ENCODE measurements at regions not wholly inside any gene's neighbourhood (a gene's known extent, or its start where the extent isn't known, plus 50 kb on each side); places are given as distances from the start of the nearest gene placed in this dataset.
A peak's percentile ranks its signal among the peaks of the same experiment; 100 is the strongest.

DNA sequence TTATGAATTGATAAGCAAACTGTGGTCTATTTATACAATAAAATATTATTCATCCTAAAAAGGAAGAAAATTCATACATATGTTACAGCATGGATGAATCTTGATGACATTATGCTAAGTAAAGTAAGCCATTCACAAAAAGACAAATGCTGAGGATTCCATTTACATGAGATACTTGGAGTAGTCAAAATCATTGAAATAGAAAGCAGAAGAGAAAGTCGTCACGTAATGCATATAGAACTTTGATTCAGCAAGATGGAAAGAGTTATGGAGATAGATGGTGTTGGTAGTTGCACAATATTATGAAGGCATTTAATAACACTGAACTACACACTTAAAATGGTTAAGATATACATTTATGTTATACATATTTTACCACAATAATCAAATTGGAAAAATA is 309.7 kb upstream of the KLF6 start:
- no peaks in the 10 kb centered on the region for H3K4me1 Mint-ChIP-seq
- no peak for DNase-seq
- no peak overlapping the region for H3K4me3 Mint-ChIP-seq
- H3K27me3 Mint-ChIP-seq = no peaks in the 10 kb centered on the region
- ATAC-seq = no peak
- no peaks in the 10 kb centered on the region for H3K9me3 Mint-ChIP-seq
- H3K27ac Mint-ChIP-seq = no peak overlapping the region

DNA sequence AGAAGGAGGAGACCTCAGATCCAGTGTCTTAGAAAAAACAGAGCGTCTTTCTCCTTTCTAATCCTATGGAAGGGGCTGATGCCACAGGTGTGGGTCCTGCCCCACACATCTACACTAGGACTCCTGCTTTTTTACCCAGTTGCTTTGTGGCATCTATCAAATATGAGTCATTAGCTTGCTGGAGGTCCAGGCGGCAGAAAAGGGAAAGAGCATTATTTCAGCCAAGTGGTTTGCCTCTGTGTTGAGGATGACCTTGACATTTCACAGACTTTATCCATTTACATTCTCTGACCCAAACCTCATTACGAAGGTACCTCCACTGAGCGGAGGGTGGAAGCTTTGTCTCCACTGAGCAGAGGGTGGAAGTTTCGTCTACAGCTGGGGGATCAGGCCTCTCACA is 308.4 kb upstream of the KLF6 start:
- Mint-ChIP-seq H3K9me3 (peaks cover 0 to 4% of the 10 kb centered on the region in 2 donors), H3K27me3 (no peaks in the 10 kb centered on the region), H3K27ac (no peak overlapping the region), H3K4me3 (no peak overlapping the region), H3K4me1 (no peaks in the 10 kb centered on the region)
- ATAC-seq (no peak), DNase-seq (no peak)

DNA sequence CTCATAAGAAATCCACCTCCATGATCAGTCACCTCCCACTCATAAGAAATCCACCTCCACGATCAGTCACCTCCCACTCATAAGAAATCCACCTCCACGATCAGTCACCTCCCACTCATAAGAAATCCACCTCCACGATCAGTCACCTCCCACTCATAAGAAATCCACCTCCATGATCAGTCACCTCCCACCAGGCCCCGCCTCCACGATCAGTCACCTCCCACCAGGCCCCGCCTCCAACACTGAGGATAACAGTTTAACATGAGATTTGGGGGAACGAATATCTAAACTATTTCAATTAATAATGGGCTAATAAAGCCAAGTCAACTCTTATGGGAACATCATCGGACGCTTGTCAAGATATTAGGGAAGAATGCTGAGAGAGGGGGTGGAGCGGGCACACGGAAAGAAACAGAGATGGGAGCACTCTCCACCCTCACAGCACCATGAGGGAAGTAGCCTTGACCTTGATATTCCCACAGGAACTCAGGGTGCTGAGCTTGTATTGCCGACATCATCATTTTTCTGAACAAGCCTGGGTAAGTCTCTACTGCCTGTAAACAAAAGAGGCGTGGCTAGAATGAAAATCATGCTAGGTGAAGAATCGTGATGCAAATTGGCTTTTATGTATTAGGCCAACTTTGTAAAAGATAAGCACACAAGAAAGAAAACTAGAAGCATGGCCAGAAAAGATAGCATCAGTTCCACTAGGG is 303.5 kb upstream of the KLF6 start:
- Mint-ChIP-seq H3K27me3 (no peaks in the 10 kb centered on the region), H3K9me3 (peaks cover 3 to 8% of the 10 kb centered on the region in 2 donors), H3K27ac (no peak overlapping the region), H3K4me3 (no peak overlapping the region), H3K4me1 (no peaks in the 10 kb centered on the region)
- no peak for ATAC-seq
- DNase-seq = no peak

DNA sequence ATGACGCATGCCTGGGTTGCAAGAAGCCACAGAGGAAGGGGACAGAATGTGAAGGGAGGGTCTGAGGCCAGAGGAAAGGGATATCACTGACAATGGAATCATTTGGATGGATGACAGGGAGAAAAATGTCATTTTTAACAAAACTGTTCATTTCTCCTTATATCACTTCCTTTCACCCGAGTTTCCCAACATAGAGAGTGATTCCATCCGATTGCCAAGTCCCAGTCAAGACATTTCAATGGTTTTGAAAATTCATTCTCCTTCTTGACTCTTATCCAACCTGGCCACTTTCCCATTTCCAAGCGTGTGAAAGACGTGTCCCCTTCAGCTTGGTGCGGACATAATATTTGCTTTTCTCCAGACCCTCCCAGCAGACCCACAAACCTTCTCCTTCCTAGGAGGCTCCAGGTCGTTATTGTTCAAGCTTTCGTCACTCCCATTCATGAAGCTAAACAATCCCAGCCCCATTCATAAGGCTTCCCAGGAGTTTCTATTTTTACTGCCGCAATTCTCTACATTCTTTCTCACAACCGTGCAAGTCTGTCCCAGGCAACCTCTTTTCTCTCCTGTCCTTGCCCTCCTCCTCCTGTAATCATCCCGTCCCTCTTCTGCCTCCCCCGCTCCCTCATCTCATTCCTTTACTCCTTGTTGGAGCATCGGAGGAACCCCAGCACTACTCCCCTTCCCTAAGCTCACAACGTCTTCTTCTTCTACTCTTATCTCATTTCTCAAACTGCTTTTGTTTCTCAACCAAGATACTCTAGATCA is 301.3 kb upstream of the KLF6 start:
- DNase-seq (no peak), ATAC-seq (no peak)
- Mint-ChIP-seq H3K27me3 (no peaks in the 10 kb centered on the region), H3K9me3 (peaks cover 3 to 8% of the 10 kb centered on the region in 2 donors), H3K4me1 (no peaks in the 10 kb centered on the region), H3K27ac (no peak overlapping the region), H3K4me3 (no peak overlapping the region)

DNA sequence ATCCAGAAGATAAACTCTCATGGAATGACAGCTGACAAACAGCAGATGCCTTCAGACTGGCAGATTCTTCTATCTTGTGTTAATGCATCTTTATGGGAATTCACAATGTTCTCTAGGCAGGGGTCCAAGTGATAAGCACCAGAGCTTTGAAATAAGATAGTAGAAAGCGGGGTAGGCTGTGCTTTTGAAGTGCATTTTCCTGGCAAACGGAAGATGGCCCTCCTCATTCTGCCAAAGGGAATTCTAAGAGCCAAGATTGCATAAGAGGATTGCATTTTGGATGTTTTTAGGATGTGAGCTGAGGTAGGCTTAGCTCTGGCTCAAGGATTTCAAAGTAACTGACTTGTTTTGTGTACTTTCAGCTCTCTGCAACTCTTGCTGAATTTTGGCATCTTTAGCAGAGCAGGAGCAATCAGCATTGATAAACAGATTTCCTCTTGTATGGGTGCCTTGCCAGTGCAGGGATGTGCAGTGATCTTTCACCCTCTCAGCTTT is 298.5 kb upstream of the KLF6 start:
- DNase-seq (no peak), ATAC-seq (no peak)
- H3K27me3 Mint-ChIP-seq = no peaks in the 10 kb centered on the region
- H3K27ac Mint-ChIP-seq = no peak overlapping the region
- no peak overlapping the region for H3K4me3 Mint-ChIP-seq
- H3K9me3 Mint-ChIP-seq = peaks cover 3 to 5% of the 10 kb centered on the region in 2 donors
- H3K4me1 Mint-ChIP-seq = peaks cover 13% of the 10 kb centered on the region

DNA sequence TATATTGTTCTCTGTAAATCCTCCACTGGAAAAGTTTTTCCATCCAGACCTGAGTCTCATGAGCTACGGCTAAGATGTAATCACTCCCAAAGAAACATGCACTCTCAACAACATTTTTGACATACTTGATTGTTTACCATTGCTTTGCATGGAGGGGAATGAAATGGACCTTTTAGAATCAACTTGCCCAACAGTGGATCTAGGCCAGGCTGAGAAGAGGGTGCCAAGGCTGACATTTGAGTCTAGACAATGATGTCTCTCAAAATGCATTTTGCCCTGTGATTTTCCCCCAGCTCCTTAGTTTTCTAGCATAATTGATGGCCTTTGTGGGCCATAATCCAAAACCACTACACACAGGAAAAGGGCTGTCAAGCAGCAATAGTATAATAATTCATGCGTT is 297.9 kb upstream of the KLF6 start:
- Mint-ChIP-seq H3K27ac (no peak overlapping the region), H3K9me3 (peaks cover 0 to 1% of the 10 kb centered on the region in 2 donors), H3K4me1 (peaks cover 13% of the 10 kb centered on the region), H3K27me3 (no peaks in the 10 kb centered on the region), H3K4me3 (no peak overlapping the region)
- DNase-seq (no peak), ATAC-seq (no peak)

DNA sequence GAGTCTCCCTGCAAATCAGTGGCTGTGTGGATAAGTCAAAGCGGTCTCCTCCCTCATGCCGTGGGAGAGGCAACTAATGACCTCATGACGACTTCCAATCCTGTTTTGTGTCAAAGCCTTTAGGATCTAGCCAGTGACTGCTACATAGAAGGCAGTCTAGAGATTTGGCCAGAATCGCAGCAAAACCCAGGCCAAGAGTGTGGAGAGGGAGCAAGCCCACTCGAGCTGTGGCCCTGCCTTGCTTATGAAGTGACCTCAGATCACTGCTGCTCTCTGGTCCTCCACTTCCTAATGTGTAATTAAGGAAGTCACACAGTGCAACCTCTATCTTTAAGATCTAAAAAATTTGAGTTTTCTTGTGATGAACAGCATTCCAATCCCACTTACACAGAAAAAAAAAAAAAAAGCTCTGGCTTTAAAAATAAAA is 296.7 kb upstream of the KLF6 start:
- Mint-ChIP-seq H3K27me3 (no peaks in the 10 kb centered on the region), H3K27ac (no peak overlapping the region), H3K9me3 (no peaks in the 10 kb centered on the region), H3K4me3 (no peak overlapping the region), H3K4me1 (peaks cover 13% of the 10 kb centered on the region)
- ATAC-seq = no peak
- no peak for DNase-seq

DNA sequence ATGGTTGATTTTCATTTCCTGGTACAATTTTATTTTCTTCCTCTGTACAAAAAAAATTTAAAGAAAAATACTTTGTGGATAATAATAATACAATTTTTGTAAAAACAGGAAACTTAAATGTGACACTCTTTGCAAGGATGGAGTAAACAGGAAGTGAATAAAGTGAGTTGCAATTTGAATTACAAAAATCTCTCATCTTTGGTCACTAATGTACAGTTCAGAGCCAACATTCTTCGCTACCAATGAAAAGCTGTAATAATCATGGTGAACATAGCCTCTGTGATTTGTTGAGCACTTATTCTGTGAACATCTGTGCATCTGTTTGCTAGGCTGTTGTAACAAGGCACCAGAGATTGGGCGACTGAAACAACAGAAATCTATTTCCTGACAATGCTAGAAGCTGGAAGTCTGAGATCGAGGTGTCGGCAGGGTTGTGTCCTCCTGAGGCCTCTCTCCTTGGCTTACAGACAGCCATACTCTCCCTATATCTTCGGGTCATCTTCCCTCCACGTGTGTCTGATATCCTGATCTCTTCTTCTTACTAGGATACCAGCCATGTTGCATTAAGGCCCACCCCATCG is 295.3 kb upstream of the KLF6 start:
- no peak overlapping the region for H3K27ac Mint-ChIP-seq
- no peaks in the 10 kb centered on the region for H3K27me3 Mint-ChIP-seq
- DNase-seq (no peak), ATAC-seq (no peak)
- no peak overlapping the region for H3K4me3 Mint-ChIP-seq
- H3K4me1 Mint-ChIP-seq = peaks cover 18% of the 10 kb centered on the region
- no peaks in the 10 kb centered on the region for H3K9me3 Mint-ChIP-seq

DNA sequence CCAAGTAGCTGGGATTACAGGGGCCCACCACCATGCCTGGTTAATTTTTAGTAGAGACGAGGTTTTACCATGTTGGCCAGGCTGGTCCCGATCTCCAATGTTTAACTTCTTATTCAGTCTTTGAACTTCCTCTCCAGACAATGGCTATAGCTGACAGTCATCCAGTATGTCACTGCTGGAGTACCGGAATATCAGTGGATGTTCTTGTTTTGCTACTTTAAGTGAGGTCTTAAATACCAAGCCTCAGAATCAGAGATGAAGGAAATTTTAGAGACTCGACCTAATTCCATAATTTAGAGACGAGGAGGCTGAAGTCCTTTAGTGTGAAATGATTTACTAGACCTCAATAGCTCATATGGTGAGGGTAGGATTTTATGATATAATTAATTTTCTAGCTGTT is 294.8 kb upstream of the KLF6 start:
- Mint-ChIP-seq H3K4me1 (peaks cover 24% of the 10 kb centered on the region), H3K9me3 (no peaks in the 10 kb centered on the region), H3K27me3 (no peaks in the 10 kb centered on the region), H3K4me3 (no peak overlapping the region), H3K27ac (no peak overlapping the region)
- no peak for ATAC-seq
- DNase-seq = no peak

DNA sequence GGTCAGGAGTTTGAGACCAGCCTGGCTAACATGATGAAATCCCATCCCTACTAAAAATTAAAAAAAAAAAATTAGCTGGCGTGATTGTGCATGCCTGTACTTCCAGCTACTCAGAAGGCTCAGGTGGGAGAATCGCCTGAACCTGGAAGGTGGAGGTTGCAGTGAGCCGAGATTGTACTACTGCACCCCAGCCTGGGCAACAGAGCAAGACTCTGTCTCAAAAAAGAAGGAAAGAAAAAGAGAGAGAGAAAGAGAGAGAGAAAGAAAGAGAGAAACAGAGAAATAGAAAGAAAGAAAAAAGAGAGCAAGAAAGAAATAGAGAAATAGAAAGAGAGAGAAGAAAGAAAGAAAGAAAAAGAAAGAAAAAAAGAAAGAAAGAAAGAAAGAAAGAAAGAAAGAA is 292.8 kb upstream of the KLF6 start:
- H3K27me3 Mint-ChIP-seq = no peaks in the 10 kb centered on the region
- no peak for DNase-seq
- H3K4me3 Mint-ChIP-seq = no peak overlapping the region
- peak overlapping the region in 1 of 2 donors; percentile 7 for H3K27ac Mint-ChIP-seq
- H3K9me3 Mint-ChIP-seq = no peaks in the 10 kb centered on the region
- ATAC-seq = no peak
- peaks cover 29% of the 10 kb centered on the region for H3K4me1 Mint-ChIP-seq

DNA sequence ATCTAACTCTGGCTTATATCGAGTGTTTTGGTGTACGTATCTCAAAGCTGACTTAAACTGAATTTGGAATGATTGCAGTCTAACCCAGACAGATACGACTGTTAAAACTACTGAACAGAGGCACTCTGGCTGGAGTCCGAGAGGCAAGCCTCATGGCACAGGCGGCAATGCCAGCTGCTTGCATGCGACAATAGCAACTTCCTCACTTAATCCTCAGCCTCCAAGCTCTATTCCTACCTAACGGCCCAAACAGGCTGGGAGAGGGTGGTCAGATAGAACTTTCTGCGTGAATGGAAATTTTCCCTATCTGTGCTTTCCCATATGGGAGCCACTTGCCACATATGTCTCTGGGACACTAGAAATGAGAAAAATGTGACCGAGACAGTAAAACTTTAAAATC is 292.0 kb upstream of the KLF6 start:
- Mint-ChIP-seq H3K4me1 (peaks cover 29% of the 10 kb centered on the region), H3K4me3 (no peak overlapping the region), H3K27me3 (no peaks in the 10 kb centered on the region), H3K9me3 (no peaks in the 10 kb centered on the region), H3K27ac (no peak overlapping the region)
- DNase-seq (no peak), ATAC-seq (no peak)

DNA sequence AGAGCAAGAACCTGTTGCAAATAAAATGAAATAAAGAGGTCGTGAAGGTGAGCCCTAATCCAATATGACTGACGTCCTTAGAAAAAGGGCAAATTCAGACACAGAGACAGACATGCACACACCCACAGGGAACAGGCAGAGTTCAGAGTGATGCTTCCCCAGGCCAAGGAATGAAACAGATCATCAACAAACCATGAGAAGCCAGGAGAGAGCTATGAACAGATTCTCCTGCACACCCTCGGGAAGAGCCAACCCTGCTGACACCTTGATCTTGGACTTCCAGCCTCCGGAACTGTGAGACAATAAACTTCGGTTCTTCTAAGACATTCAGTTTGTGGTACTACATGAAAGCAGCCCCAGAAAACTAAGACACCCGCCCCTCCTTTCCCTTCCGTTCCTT is 290.4 kb upstream of the KLF6 start:
- Mint-ChIP-seq H3K4me3 (no peak overlapping the region), H3K27me3 (no peaks in the 10 kb centered on the region), H3K4me1 (peaks cover 26% of the 10 kb centered on the region), H3K9me3 (no peaks in the 10 kb centered on the region), H3K27ac (no peak overlapping the region)
- ATAC-seq = no peak
- no peak for DNase-seq

DNA sequence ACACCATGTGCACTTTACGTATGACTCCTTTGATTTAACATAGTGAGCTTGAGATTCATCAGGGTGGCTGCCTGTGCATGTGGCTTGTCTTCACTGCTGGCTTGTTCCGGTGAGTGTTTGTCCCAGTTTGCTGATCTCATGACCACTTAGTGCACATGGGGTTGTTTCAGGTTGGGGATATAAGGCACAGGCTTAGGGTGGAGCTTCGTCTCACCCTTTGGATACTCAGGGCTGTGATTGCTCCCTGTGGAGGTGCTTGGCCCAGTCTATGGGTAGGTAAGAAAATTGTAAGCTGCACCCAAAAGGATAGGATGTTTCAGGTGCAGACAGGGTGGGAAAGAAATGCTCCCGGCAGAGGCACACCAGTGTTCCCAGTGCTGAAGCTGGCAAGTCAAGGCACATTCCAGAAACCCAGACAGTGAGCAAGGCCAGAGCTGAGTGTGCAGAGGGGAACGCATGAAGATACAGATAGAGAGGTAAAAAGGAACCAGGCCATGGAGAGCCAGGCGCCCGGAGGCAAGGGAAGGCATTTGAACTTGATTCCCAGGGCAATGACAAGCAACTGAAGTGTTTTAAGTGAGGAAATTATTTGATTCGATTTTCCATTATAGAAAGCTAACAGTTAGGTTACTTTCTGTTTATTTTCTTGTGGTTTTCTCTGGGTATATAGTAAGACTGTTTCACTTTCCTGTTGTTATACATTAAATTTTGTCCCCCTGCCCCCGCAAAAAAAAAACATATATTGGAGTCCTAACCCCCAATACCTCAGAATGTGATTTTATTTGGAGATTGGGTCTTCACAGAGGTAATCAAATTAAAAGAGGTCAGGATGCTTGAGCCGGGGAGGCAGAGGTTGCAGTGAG is 289.8 kb upstream of the KLF6 start:
- no peak for ATAC-seq

DNA sequence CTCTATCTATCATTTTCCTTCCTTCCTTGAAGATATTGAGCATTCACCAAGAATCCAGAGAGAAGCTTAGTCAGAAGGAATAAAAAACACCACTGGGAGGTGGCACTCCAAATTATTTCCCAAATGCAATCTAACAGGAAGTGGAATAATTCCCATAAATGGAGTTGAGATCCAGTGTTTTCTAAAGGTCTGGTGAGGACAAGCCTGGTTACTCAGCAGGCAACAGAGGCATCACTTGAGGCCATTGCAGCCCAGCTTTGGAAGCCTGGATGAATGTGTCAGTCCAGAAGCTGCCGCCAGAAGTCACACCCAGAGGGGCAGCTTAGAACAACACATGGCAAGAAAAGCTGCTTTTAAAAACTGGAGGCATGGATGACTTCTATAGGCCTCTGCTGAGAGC is 288.9 kb upstream of the KLF6 start:
- DNase-seq (no peak), ATAC-seq (no peak)
- no peak overlapping the region for H3K4me3 Mint-ChIP-seq
- no peaks in the 10 kb centered on the region for H3K27me3 Mint-ChIP-seq
- peak overlapping the region in 1 of 2 donors; percentile 40 for H3K27ac Mint-ChIP-seq
- no peaks in the 10 kb centered on the region for H3K9me3 Mint-ChIP-seq
- peaks cover 17% of the 10 kb centered on the region for H3K4me1 Mint-ChIP-seq

More for the DNA sequence above, 289.8 kb upstream of the KLF6 start:
- Mint-ChIP-seq H3K27ac (peak overlapping the region in 1 of 2 donors; percentile 43), H3K27me3 (no peaks in the 10 kb centered on the region), H3K4me3 (peak overlapping the region; percentile 18 to 44), H3K4me1 (peaks cover 19% of the 10 kb centered on the region), H3K9me3 (no peaks in the 10 kb centered on the region)
- DNase-seq = no peak

DNA sequence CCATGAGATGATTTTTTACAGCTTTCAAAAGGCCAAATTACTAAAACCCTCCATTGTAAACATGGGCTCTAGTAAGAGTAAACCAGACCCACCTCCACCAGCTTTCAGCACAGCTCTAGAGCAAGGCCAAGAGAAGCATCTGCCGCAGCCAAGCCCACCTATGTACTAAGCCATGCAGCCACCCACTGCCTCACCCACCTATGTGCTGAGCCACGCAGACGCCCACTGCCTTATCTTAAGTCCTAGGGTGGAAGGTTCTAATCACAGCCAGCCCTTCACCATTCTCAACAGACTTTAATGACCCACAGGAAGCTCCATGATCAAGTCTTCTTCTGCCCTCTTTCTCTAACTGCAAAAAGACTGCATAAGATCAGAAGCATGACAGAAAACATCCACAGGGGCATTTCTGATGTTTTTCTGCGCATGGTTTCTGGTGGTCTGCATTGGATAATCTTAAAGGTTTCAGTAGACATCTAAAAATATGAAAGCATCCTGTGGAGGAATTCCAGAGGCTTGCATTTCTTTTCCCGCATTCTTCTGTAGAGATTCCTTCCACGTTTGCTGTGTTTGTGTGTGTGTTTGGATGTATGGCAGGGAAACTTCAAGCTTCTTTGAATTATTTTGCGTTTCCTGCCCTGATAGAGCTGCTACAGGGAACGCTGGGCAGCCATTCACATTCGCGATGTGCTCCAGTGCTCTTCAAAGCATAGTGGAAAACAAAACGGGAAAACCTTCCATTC is 286.1 kb upstream of the KLF6 start:
- H3K4me3 Mint-ChIP-seq = no peak overlapping the region
- no peak overlapping the region for H3K27ac Mint-ChIP-seq
- no peaks in the 10 kb centered on the region for H3K27me3 Mint-ChIP-seq
- no peak for DNase-seq
- peaks cover 17% of the 10 kb centered on the region for H3K4me1 Mint-ChIP-seq
- no peak for ATAC-seq
- H3K9me3 Mint-ChIP-seq = no peaks in the 10 kb centered on the region
